Epithelial cell of esophagus (primary cell): ENCODE measurements at regions not wholly inside any gene's neighbourhood (a gene's known extent, or its start where the extent isn't known, plus 50 kb on each side); places are given as distances from the start of the nearest gene placed in this dataset.

Source experiments
- DNase-seq: peaks from one replicate; pipeline ENCODE4 v3.0.0; 2010; ENCODE audit warnings: low read depth
- H3K4me3 ChIP-seq: 2 replicates; pipeline ENCODE4 v1.5.1; 2011; ENCODE audit warnings: mild to moderate bottlenecking, low read length, control low read depth
- CTCF ChIP-seq: IDR thresholded peaks from 2 replicates; pipeline ENCODE4 v1.5.1; 2011; ENCODE audit warnings: low read depth, mild to moderate bottlenecking, low read length, control low read depth, inconsistent platforms; ENCODE audit not compliant: insufficient read depth; ENCODE audit errors: missing control alignments

- TF ChIP-seq CTCF = no peak
- no peak overlapping the region for H3K4me3 ChIP-seq
- DNase-seq = no peak
Measured at GRCh38 chr5:135238622-135239452, 160.2 kb downstream of the MACROH2A1 start.

- DNase-seq = no peak
- H3K4me3 ChIP-seq = no peak overlapping the region
- TF ChIP-seq CTCF = no peak
Measured at GRCh38 chr5:135237748-135238103, 161.3 kb downstream of the MACROH2A1 start.

GRCh38 chr5:135236908-135237747 lies 161.9 kb downstream of the MACROH2A1 start:
- peak; percentile 51 for DNase-seq
- TF ChIP-seq CTCF = no peak
- H3K4me3 ChIP-seq = no peak overlapping the region

- H3K4me3 ChIP-seq = no peak overlapping the region
- no peak for TF ChIP-seq CTCF
- no peak for DNase-seq
Measured at GRCh38 chr5:135236228-135236907, 162.7 kb downstream of the MACROH2A1 start.

- TF ChIP-seq CTCF = no peak
- H3K4me3 ChIP-seq = no peak overlapping the region
- peak; percentile 90 for DNase-seq
Measured at GRCh38 chr5:135235551-135236227, 163.3 kb downstream of the MACROH2A1 start.

- no peak for TF ChIP-seq CTCF
- no peak overlapping the region for H3K4me3 ChIP-seq
- DNase-seq = no peak
Measured at GRCh38 chr5:135234666-135235401, 164.2 kb downstream of the MACROH2A1 start.
